Panc1 (cell line): ENCODE measurements at regions not wholly inside any gene's neighbourhood (a gene's known extent, or its start where the extent isn't known, plus 50 kb on each side); places are given as distances from the start of the nearest gene placed in this dataset.

ENCODE experiments used
- ATAC-seq: fragments of 200-7000 bp; cut with Tn5 transposase; 2 replicates; pipeline ENCODE4 v1.9.1; 2020; ENCODE audit warnings: mild to moderate bottlenecking, moderate library complexity
- BruUV-seq: library from RNA; stranded (reverse); fragments of 400-500 nt; replicated peaks from 2 replicates; lab custom pipeline; 2021; lab: Mats Ljungman, UMichigan
- CTCF ChIA-PET: fragments of 300-600 bp; sonication (Branson Sonifier 250); formaldehyde crosslinking; loops from one replicate; lab custom pipeline; 2022; ENCODE audit warnings: antibody characterized with exemption; lab: Charles Lee
- POLR2A ChIA-PET: fragments of 300-600 bp; sonication (Branson Sonifier 250); formaldehyde crosslinking; loops from one replicate; lab custom pipeline; 2022; ENCODE audit warnings: antibody characterized with exemption; lab: Charles Lee
- DNase-seq: peaks from one replicate; pipeline ENCODE4 v3.0.0-alpha.2; 2010; ENCODE audit warnings: low read depth, low spot score
- H3K27ac ChIP-seq: 2 replicates; pipeline ENCODE4 v1.5.1; 2011; ENCODE audit warnings: mild to moderate bottlenecking, low read length, inconsistent platforms
- H3K27me3 ChIP-seq: fragments of 200-500 bp; sonication (Bioruptor generic); 2 replicates; pipeline ENCODE4 v1.6.0; 2014; ENCODE audit warnings: low read length, inconsistent platforms; ENCODE audit not compliant: control insufficient read depth, insufficient read depth
- H3K36me3 ChIP-seq: fragments of 200-500 bp; sonication (Bioruptor generic); 2 replicates; pipeline ENCODE4 v1.5.1; 2014; ENCODE audit warnings: inconsistent platforms, mild to moderate bottlenecking, low read length, moderate library complexity; ENCODE audit not compliant: control insufficient read depth, insufficient read depth
- H3K4me1 ChIP-seq: 2 replicates; pipeline ENCODE4 v1.5.1; 2011; ENCODE audit warnings: inconsistent platforms, mild to moderate bottlenecking, low read length, moderate library complexity; ENCODE audit not compliant: control insufficient read depth, insufficient read depth
- H3K4me3 ChIP-seq, 2 experiments: 2 replicates each; pipeline ENCODE4 v1.5.1; 2011 to 2012; ENCODE audit warnings: low read depth in 2 of 2, low read length in 2 of 2, mild to moderate bottlenecking in 2 of 2, inconsistent platforms in 1 of 2, moderate library complexity in 1 of 2
- H3K9me3 ChIP-seq: fragments of 200-500 bp; sonication (Bioruptor generic); 2 replicates; pipeline ENCODE4 v1.5.1; 2014; ENCODE audit warnings: low read depth, mild to moderate bottlenecking, inconsistent platforms, low read length, moderate library complexity; ENCODE audit not compliant: control insufficient read depth, insufficient read depth
- POLR2AphosphoS5 ChIP-seq: IDR thresholded peaks from 2 replicates; pipeline ENCODE4 v1.6.1; 2012; ENCODE audit warnings: mild to moderate bottlenecking, low read depth, low read length, moderate library complexity
- SIN3A ChIP-seq: IDR thresholded peaks from 2 replicates; pipeline ENCODE4 v1.6.1; 2012; ENCODE audit warnings: low read depth, mild to moderate bottlenecking, low read length, moderate library complexity, borderline replicate concordance; ENCODE audit not compliant: insufficient read depth
- TCF7L2 ChIP-seq: IDR thresholded peaks from 2 replicates; pipeline ENCODE4 v1.6.1; 2011; ENCODE audit warnings: mild to moderate bottlenecking, low read depth, low read length, inconsistent platforms
- in situ Hi-C: cut with HindIII; loops from 2 replicates; pipeline ENCODE4 v1.10.0; 2016; ENCODE audit warnings: low sequenced_read_pairs, low pct_unique_long_range_greater_than_20kb
- intact Hi-C: fragments of 100-400 bp; cut with micrococcal nuclease; formaldehyde crosslinking; loops from one replicate; pipeline ENCODE4 v1.10.0; 2022; ENCODE audit not compliant: unreplicated experiment
- TF ChIP-seq, protein P1 (sequence below), 2 experiments: IDR thresholded peaks; 2 replicates each; pipeline ENCODE4 v1.6.1; 2011 to 2012; ENCODE audit warnings: low read depth in 2 of 2, control low read depth in 1 of 2, low read length in 1 of 2, mild to moderate bottlenecking in 1 of 2, moderate library complexity in 1 of 2; ENCODE audit not compliant: insufficient read depth in 1 of 2
- TF ChIP-seq, protein P2 (sequence below): fragments of 450-650 bp; IDR thresholded peaks from 2 replicates; pipeline ENCODE4 v1.5.1; 2017; ENCODE audit warnings: mild to moderate bottlenecking

DNA sequence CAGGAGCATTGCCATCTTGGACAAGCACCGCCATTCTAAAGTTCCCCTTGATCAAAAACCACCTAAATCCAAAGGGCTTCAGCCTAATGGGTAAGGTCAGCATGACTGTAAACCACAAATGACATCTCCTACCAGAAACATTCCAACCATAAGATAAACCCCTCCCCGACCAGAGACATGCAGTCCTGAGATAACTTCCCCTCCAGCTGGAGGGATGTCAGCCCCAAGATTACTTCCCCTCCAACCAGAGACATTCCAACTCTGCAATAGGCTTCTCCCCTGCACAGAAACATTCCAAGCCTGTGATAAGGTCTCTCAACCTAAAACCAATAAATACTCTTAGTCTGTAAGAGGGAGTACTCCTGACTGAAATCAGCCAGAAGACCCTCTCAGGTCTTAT, 62.7 kb upstream of the DNAJC19 start:
- BruUV-seq, result no TSS peak
- Histone ChIP-seq H3K4me1 (no peaks in the 10 kb centered on the region), H3K4me3 (no peak overlapping the region), H3K27me3 (no peaks in the 10 kb centered on the region; the same call in 1 of the 2 replicates), H3K27ac (no peak overlapping the region), H3K9me3 (no peaks in the 10 kb centered on the region), H3K36me3 (no peaks in the 10 kb centered on the region)
- TF ChIP-seq SIN3A (no peak), POLR2AphosphoS5 (no peak), TCF7L2 (no peak)
- TF ChIP-seq, protein P1, sequence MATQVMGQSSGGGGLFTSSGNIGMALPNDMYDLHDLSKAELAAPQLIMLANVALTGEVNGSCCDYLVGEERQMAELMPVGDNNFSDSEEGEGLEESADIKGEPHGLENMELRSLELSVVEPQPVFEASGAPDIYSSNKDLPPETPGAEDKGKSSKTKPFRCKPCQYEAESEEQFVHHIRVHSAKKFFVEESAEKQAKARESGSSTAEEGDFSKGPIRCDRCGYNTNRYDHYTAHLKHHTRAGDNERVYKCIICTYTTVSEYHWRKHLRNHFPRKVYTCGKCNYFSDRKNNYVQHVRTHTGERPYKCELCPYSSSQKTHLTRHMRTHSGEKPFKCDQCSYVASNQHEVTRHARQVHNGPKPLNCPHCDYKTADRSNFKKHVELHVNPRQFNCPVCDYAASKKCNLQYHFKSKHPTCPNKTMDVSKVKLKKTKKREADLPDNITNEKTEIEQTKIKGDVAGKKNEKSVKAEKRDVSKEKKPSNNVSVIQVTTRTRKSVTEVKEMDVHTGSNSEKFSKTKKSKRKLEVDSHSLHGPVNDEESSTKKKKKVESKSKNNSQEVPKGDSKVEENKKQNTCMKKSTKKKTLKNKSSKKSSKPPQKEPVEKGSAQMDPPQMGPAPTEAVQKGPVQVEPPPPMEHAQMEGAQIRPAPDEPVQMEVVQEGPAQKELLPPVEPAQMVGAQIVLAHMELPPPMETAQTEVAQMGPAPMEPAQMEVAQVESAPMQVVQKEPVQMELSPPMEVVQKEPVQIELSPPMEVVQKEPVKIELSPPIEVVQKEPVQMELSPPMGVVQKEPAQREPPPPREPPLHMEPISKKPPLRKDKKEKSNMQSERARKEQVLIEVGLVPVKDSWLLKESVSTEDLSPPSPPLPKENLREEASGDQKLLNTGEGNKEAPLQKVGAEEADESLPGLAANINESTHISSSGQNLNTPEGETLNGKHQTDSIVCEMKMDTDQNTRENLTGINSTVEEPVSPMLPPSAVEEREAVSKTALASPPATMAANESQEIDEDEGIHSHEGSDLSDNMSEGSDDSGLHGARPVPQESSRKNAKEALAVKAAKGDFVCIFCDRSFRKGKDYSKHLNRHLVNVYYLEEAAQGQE (IDR thresholded peaks at IDR 0.05; ENCODE audit: insufficient read depth in 1 of 2, low read depth in 2 of 2, low read length in 1 of 2), result no peak
- TF ChIP-seq, protein P2, sequence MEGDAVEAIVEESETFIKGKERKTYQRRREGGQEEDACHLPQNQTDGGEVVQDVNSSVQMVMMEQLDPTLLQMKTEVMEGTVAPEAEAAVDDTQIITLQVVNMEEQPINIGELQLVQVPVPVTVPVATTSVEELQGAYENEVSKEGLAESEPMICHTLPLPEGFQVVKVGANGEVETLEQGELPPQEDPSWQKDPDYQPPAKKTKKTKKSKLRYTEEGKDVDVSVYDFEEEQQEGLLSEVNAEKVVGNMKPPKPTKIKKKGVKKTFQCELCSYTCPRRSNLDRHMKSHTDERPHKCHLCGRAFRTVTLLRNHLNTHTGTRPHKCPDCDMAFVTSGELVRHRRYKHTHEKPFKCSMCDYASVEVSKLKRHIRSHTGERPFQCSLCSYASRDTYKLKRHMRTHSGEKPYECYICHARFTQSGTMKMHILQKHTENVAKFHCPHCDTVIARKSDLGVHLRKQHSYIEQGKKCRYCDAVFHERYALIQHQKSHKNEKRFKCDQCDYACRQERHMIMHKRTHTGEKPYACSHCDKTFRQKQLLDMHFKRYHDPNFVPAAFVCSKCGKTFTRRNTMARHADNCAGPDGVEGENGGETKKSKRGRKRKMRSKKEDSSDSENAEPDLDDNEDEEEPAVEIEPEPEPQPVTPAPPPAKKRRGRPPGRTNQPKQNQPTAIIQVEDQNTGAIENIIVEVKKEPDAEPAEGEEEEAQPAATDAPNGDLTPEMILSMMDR, result no peak
- in situ Hi-C loops, result no loop called here
- POLR2A ChIA-PET, result no interaction called here
- ATAC-seq, result no peak
- CTCF ChIA-PET, result no interaction called here
- DNase-seq, result no peak
- intact Hi-C loops, result no loop called here

DNA sequence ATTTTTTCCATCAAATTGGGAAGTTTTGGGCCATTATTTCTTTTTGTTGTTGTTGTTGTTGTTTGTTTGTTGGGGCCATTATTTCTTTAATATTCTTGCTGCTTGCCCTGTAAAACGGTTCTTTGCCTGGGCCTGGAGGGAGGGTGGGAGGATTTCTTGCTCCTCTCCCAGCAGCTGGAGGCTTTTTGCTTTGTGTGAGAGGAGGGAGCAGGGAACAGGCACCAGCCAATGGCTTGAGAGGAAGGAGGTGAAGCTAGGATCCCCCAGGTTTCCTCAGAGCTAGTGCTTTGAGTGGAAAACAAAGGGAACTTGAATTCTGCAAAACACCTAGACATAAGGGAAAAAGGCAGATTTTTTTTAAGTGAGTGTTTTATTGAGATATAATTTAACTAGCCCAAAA, 61.2 kb upstream of the DNAJC19 start:
- Histone ChIP-seq H3K4me1 (no peaks in the 10 kb centered on the region), H3K36me3 (no peaks in the 10 kb centered on the region), H3K27ac (no peak overlapping the region), H3K27me3 (no peaks in the 10 kb centered on the region; the same call in 1 of the 2 replicates), H3K9me3 (no peaks in the 10 kb centered on the region), H3K4me3 (no peak overlapping the region)
- intact Hi-C loops, result no loop called here
- POLR2A ChIA-PET, result no interaction called here
- ATAC-seq (no peak), DNase-seq (no peak)
- TF ChIP-seq POLR2AphosphoS5, result no peak
- BruUV-seq, result no TSS peak
- in situ Hi-C loops, result no loop called here
- CTCF ChIA-PET, result no interaction called here

DNA sequence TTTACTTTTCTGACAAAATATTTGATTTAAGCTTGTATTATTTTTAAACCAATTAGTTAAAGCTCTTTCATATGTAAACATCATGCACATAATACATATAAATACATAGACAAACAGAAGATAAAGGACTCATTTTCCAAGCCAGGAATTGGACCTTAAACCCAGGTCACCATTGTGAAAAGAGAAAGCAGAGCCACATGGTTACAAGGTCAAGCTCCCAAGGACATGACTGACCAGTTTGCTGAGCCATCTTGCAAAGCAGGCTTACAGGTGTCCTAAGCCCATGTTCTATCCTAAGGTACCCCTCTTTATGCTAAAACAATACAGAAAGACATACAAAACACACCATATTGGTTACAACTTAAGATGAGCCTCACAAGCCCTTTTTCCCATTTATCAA, 50.5 kb upstream of the DNAJC19 start:
- TF ChIP-seq TCF7L2, result no peak
- TF ChIP-seq, protein P1 (IDR thresholded peaks at IDR 0.05; ENCODE audit: insufficient read depth in 1 of 2, low read depth in 2 of 2, low read length in 1 of 2), result no peak
- TF ChIP-seq SIN3A, result no peak
- TF ChIP-seq POLR2AphosphoS5, result no peak
- Histone ChIP-seq H3K4me1 (no peaks in the 10 kb centered on the region), H3K36me3 (no peaks in the 10 kb centered on the region), H3K9me3 (no peaks in the 10 kb centered on the region; the same call in 1 of the 2 replicates), H3K27ac (no peak overlapping the region), H3K27me3 (no peaks in the 10 kb centered on the region), H3K4me3 (no peak overlapping the region)
- in situ Hi-C loops, result no loop called here
- DNase-seq (no peak), ATAC-seq (no peak)
- ChIA-PET CTCF (no interaction called here), POLR2A (no interaction called here)
- no TSS peak for BruUV-seq
- intact Hi-C loops, result no loop called here
